A673 (cell line): ENCODE measurements at regions not wholly inside any gene's neighbourhood (a gene's known extent, or its start where the extent isn't known, plus 50 kb on each side); places are given as distances from the start of the nearest gene placed in this dataset.

ENCODE experiments used
- BruUV-seq: library from RNA; stranded (reverse); fragments of 400-500 nt; replicated peaks from 2 replicates; lab custom pipeline; 2021; lab: Mats Ljungman, UMichigan
- CTCF ChIA-PET: fragments of 300-600 bp; sonication (Branson Sonifier 250); formaldehyde crosslinking; loops from one replicate; lab custom pipeline; 2022; ENCODE audit warnings: antibody characterized with exemption; lab: Charles Lee
- POLR2A ChIA-PET: fragments of 300-600 bp; sonication (Branson Sonifier 250); formaldehyde crosslinking; loops from one replicate; lab custom pipeline; 2022; ENCODE audit warnings: antibody characterized with exemption; ENCODE audit not compliant: low non-redundant PET; lab: Charles Lee
- DNase-seq: peaks from one replicate; pipeline ENCODE4 v3.0.0-alpha.2; 2015; ENCODE audit warnings: low spot score
- H3K27ac ChIP-seq: fragments of 200-600 bp; sonication (generic); 2 replicates; pipeline ENCODE4 v1.5.1; 2016; ENCODE audit warnings: mixed run types, low read depth, mild to moderate bottlenecking, mixed read lengths, antibody characterized with exemption, low read length; ENCODE audit not compliant: poor library complexity, severe bottlenecking
- H3K27me3 ChIP-seq: fragments of 200-600 bp; sonication (generic); replicated peaks from 2 replicates; pipeline ENCODE4 v1.6.1; 2017; ENCODE audit warnings: mixed run types, low read depth, mild to moderate bottlenecking, mixed read lengths, antibody characterized with exemption, low read length; ENCODE audit not compliant: insufficient read depth, poor library complexity
- H3K36me3 ChIP-seq: fragments of 200-600 bp; sonication (generic); 2 replicates; pipeline ENCODE4 v1.6.1; 2016; ENCODE audit warnings: mixed run types, mild to moderate bottlenecking, mixed read lengths, antibody characterized with exemption, low read length; ENCODE audit not compliant: insufficient read depth, poor library complexity, severe bottlenecking
- H3K4me1 ChIP-seq: fragments of 200-600 bp; sonication (generic); 2 replicates; pipeline ENCODE4 v1.6.1; 2017; ENCODE audit warnings: mixed run types, mild to moderate bottlenecking, mixed read lengths, antibody characterized with exemption, low read length; ENCODE audit not compliant: insufficient read depth, poor library complexity, severe bottlenecking
- H3K4me3 ChIP-seq: fragments of 200-600 bp; sonication (generic); 2 replicates; pipeline ENCODE4 v1.5.1; 2016; ENCODE audit warnings: low read depth, mixed run types, mild to moderate bottlenecking, mixed read lengths, low read length; ENCODE audit not compliant: poor library complexity, severe bottlenecking
- H3K9me3 ChIP-seq: fragments of 200-600 bp; sonication (generic); 2 replicates; pipeline ENCODE4 v1.6.1; 2016; ENCODE audit warnings: mixed run types, low read depth, mild to moderate bottlenecking, mixed read lengths, antibody characterized with exemption, low read length; ENCODE audit not compliant: poor library complexity, severe bottlenecking
- EZH2 ChIP-seq: fragments of 200-600 bp; sonication (generic); IDR thresholded peaks from 2 replicates; pipeline ENCODE4 v1.6.1; 2017; ENCODE audit warnings: borderline replicate concordance, low read depth, mild to moderate bottlenecking, mixed read lengths, antibody characterized with exemption, low read length; ENCODE audit not compliant: poor library complexity, severe bottlenecking
- intact Hi-C: fragments of 100-400 bp; cut with micrococcal nuclease; formaldehyde crosslinking; loops from one replicate; pipeline ENCODE4 v1.10.0; 2022; ENCODE audit not compliant: unreplicated experiment
- TF ChIP-seq, protein P1 (sequence below): fragments of 300-800, 200-600 bp; sonication (generic); conservative IDR thresholded peaks from 2 replicates; pipeline ENCODE4 v1.5.1; 2017; ENCODE audit warnings: low read depth, mild to moderate bottlenecking, antibody characterized with exemption, low read length, moderate library complexity, mixed read lengths

DNA sequence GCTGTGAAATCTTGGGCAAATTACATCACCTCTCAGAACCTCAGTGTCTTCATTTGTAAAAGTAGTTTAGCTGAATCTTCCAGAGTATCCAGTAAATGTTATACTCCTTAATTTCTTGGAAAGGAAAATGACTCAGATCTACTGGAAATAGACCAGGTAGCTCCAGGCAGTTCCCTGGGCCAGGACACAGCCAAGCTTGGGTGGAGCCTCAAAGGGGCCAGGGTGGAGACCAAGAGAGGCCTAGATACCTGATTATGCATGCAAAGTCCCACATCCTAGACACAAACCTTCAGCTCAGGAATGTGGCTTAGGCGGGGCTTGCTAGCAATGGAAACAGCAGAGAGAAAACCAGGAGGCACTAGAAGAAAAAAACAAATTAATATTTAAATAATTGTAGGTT lies 272.8 kb downstream of the MAFB start:
- H3K4me3 ChIP-seq, result no peak overlapping the region
- no peaks in the 10 kb centered on the region for H3K36me3 ChIP-seq
- ChIA-PET CTCF (no interaction called here), POLR2A (no interaction called here)
- BruUV-seq, result no TSS peak
- intact Hi-C loops, result no loop called here
- no peak overlapping the region for H3K27ac ChIP-seq
- H3K27me3 ChIP-seq, result no peaks in the 10 kb centered on the region
- no peaks in the 10 kb centered on the region for H3K4me1 ChIP-seq
- no peaks in the 10 kb centered on the region for H3K9me3 ChIP-seq
- TF ChIP-seq, protein P1, sequence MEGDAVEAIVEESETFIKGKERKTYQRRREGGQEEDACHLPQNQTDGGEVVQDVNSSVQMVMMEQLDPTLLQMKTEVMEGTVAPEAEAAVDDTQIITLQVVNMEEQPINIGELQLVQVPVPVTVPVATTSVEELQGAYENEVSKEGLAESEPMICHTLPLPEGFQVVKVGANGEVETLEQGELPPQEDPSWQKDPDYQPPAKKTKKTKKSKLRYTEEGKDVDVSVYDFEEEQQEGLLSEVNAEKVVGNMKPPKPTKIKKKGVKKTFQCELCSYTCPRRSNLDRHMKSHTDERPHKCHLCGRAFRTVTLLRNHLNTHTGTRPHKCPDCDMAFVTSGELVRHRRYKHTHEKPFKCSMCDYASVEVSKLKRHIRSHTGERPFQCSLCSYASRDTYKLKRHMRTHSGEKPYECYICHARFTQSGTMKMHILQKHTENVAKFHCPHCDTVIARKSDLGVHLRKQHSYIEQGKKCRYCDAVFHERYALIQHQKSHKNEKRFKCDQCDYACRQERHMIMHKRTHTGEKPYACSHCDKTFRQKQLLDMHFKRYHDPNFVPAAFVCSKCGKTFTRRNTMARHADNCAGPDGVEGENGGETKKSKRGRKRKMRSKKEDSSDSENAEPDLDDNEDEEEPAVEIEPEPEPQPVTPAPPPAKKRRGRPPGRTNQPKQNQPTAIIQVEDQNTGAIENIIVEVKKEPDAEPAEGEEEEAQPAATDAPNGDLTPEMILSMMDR, result no peak
- no peak for TF ChIP-seq EZH2
- no peak for DNase-seq

DNA sequence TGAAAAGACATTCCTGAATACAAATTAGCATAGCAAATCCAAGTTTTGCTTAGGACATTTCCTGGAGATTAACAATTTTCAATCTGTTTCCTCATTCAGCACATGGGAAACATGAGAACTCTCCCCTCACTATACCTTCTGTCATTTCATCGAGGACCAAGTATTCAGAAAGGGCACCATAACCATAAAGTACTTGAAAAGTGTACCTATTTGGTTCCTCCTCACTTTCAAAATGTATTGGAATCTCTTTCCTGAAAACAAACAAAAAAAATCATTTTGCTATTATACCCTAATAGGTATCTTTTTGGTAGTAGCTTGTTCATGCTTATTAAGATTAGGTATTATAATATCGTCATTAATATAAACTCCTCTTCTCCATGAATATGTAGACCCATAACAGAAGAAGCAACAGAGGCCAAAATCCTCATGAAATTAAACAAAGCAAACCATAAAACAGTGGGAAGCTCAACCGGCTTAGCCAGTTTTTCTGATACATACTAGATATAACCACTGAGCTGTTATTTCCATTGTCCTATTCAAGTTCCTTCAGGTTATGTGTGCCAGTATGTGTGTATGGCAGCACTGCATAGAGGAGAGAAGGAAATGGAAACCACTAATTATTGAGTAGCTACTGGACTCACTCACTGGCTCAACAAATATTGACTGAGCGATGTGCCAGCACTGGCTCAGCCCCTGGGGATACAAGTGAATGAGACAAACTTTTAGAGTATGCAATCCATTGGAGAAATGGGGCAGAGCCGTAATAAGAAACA lies 274.0 kb downstream of the MAFB start:
- CTCF ChIA-PET, result no interaction called here
- H3K4me1 ChIP-seq, result no peaks in the 10 kb centered on the region
- no TSS peak for BruUV-seq
- no peaks in the 10 kb centered on the region for H3K27me3 ChIP-seq
- no peak overlapping the region for H3K27ac ChIP-seq
- intact Hi-C loops, result no loop called here
- H3K9me3 ChIP-seq, result no peaks in the 10 kb centered on the region
- POLR2A ChIA-PET, result no interaction called here
- no peak overlapping the region for H3K4me3 ChIP-seq
- no peak for DNase-seq
- H3K36me3 ChIP-seq, result no peaks in the 10 kb centered on the region
- TF ChIP-seq, protein P1, result no peak
- no peak for TF ChIP-seq EZH2

DNA sequence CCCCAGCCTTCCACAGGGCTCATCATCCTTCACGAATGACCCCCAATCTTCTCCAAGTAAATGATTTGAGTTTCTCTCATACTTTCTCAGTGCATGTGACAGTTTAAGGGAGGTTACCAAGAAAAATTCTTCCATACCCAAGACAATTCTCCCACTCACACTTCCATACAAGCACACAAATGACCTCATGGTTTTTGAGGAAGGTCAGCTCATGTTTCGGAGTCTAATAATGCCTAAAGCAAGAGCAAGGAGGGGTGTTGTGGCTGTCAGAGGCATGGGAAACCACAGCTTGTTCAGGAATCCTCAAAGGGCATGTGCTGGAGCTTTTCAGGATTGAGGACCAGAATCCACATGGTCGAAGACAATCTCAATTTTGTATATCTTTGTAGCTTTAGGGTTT lies 279.0 kb downstream of the MAFB start:
- Histone ChIP-seq H3K9me3 (no peaks in the 10 kb centered on the region), H3K27ac (no peak overlapping the region), H3K4me3 (no peak overlapping the region), H3K27me3 (no peaks in the 10 kb centered on the region), H3K4me1 (no peaks in the 10 kb centered on the region), H3K36me3 (no peaks in the 10 kb centered on the region)
- TF ChIP-seq, protein P1, result no peak
- no peak for TF ChIP-seq EZH2
- ChIA-PET CTCF (no interaction called here), POLR2A (interaction anchor here (0.5 kb wide), 1 partner anchor 279 kb away, joined by 3 read pairs; the partner anchor contains the start of gene MAFB)
- intact Hi-C loops, result no loop called here
- BruUV-seq, result no TSS peak
- DNase-seq, result no peak
